HUES6 (cell line): ENCODE measurements at regions not wholly inside any gene's neighbourhood (a gene's known extent, or its start where the extent isn't known, plus 50 kb on each side); places are given as distances from the start of the nearest gene placed in this dataset.

ENCODE experiments used
- H3K27ac ChIP-seq: 2 replicates; pipeline ENCODE4 v1.7.0; 2013; ENCODE audit warnings: low read depth, mild to moderate bottlenecking, low read length, inconsistent platforms
- H3K27me3 ChIP-seq: 2 replicates; pipeline ENCODE4 v1.6.1; 2013; ENCODE audit warnings: low read length; ENCODE audit not compliant: control insufficient read depth, insufficient read depth
- H3K36me3 ChIP-seq: 2 replicates; pipeline ENCODE4 v1.6.1; 2013; ENCODE audit warnings: low read length; ENCODE audit not compliant: control insufficient read depth, insufficient read depth
- H3K4me1 ChIP-seq: 2 replicates; pipeline ENCODE4 v1.6.1; 2013; ENCODE audit warnings: low read length; ENCODE audit not compliant: control insufficient read depth, insufficient read depth
- H3K4me3 ChIP-seq: 2 replicates; pipeline ENCODE4 v1.5.1; 2013; ENCODE audit warnings: low read depth, low read length
- H3K9ac ChIP-seq: one replicate; pipeline ENCODE4 v1.6.1; 2013; ENCODE audit warnings: mild to moderate bottlenecking, low read length
- H3K9me3 ChIP-seq: 2 replicates; pipeline ENCODE4 v1.6.1; 2013; ENCODE audit warnings: low read depth, low read length; ENCODE audit not compliant: control insufficient read depth, insufficient read depth

DNA sequence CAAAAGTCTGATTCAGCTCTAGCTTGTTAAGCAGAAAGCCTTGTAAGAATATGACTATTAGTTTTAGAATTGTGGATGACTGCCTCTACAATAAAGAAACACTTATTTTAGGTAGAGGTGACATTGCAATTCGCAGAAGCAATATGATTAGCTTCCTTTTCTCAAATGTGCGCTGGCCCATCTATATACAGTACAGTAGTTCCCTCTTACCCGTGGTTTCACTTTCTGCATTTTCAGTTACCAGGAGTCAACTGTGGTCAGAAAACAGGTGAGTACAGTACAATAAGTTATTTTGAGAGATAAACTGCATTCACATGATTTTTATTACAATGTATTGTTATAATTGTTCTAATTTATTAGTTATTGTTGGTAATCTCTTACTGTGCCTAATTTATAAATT is 405.1 kb downstream of the GPD2 start:
- no peak overlapping the region for H3K27ac ChIP-seq
- no peaks in the 10 kb centered on the region for H3K36me3 ChIP-seq
- H3K4me3 ChIP-seq = no peak overlapping the region
- peaks cover 6% of the 10 kb centered on the region; the same call in 1 of the 2 replicates for H3K4me1 ChIP-seq
- H3K9me3 ChIP-seq = no peaks in the 10 kb centered on the region
- H3K27me3 ChIP-seq = no peaks in the 10 kb centered on the region
- no peak overlapping the region for H3K9ac ChIP-seq

DNA sequence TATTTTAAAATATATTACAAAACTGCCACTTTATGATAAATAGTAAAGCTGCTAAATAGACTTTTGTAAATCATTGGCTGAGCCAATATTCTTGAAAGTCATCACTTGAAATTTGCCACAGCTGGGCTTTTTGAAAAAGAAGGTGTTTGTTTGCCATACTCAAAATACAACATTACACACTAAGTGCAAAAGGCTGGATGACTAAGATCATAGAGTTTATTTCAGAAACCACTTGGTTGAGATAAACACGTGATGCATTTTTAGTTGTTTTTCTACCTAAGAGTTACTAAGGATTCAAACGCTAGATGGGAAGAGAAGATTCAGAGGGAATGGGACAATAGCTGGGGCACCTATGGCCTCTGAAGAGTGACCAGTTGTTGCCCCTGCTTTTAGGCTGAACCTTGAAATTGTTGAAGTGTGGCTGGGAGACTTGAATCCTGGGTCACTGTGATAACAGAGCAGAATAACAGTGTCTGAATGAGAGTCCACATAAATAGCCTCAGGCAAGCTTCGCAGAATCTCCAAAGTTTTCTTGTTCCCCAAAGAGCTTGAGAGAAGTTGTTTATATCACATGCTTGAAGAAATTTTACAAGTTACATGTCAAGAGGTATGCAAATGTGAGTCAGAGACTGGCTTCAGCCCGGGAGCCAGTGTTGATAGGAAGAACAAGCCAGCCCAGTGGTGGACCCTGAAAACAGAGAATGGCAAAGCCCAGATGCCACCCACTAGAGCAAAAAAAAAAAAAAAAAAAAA is 409.8 kb downstream of the GPD2 start:
- Histone ChIP-seq H3K27ac (no peak overlapping the region), H3K9me3 (no peaks in the 10 kb centered on the region), H3K4me1 (peaks cover 7% of the 10 kb centered on the region; the same call in 1 of the 2 replicates), H3K27me3 (no peaks in the 10 kb centered on the region), H3K4me3 (no peak overlapping the region), H3K9ac (no peak overlapping the region), H3K36me3 (no peaks in the 10 kb centered on the region)

DNA sequence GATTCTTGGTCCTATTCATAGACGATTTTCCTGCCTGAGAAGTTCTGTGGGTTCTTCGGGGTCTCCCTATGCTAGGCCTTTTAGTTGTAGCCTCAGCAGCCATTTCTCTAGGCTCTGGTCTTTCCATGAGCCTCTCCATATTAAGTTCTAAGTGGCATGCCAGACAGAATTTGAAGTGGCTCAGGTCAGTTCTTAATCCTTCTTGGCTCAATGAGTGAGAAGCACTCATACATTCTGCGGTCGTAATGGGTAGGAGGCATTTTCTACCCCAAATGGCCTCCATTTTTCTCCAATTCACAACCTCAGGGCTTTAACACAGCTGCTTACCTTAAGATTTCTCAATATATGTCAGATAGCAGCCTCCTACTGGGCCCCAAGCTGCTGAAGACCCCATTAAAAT is 405.3 kb upstream of the GALNT5 start:
- Histone ChIP-seq H3K4me1 (no peaks in the 10 kb centered on the region), H3K36me3 (no peaks in the 10 kb centered on the region), H3K27me3 (no peaks in the 10 kb centered on the region), H3K9me3 (no peaks in the 10 kb centered on the region), H3K9ac (no peak overlapping the region), H3K27ac (no peak overlapping the region), H3K4me3 (no peak overlapping the region)

- Histone ChIP-seq H3K4me3 (no peak overlapping the region), H3K27me3 (no peaks in the 10 kb centered on the region), H3K9me3 (no peaks in the 10 kb centered on the region)
Measured at GRCh38 chr2:156852681-156853080, 404.8 kb upstream of the GALNT5 start.

GRCh38 chr2:156864325-156864724 is 393.2 kb upstream of the GALNT5 start:
- Histone ChIP-seq H3K9ac (no peak overlapping the region), H3K27me3 (no peaks in the 10 kb centered on the region), H3K27ac (no peak overlapping the region), H3K4me1 (peaks cover 9% of the 10 kb centered on the region), H3K9me3 (no peaks in the 10 kb centered on the region), H3K36me3 (no peaks in the 10 kb centered on the region), H3K4me3 (no peak overlapping the region)

More at GRCh38 chr2:156852681-156853080, 404.8 kb upstream of the GALNT5 start:
- no peaks in the 10 kb centered on the region for H3K4me1 ChIP-seq
- H3K27ac ChIP-seq = no peak overlapping the region
- no peak overlapping the region for H3K9ac ChIP-seq
- no peaks in the 10 kb centered on the region for H3K36me3 ChIP-seq

GRCh38 chr2:156864753-156865152 is 392.8 kb upstream of the GALNT5 start:
- Histone ChIP-seq H3K27me3 (no peaks in the 10 kb centered on the region), H3K4me3 (no peak overlapping the region), H3K4me1 (peaks cover 9% of the 10 kb centered on the region), H3K36me3 (no peaks in the 10 kb centered on the region), H3K9ac (no peak overlapping the region), H3K9me3 (no peaks in the 10 kb centered on the region), H3K27ac (no peak overlapping the region)

- H3K4me1 ChIP-seq = peaks cover 4% of the 10 kb centered on the region; the same call in 1 of the 2 replicates
- H3K4me3 ChIP-seq = no peak overlapping the region
- no peak overlapping the region for H3K27ac ChIP-seq
- H3K36me3 ChIP-seq = no peaks in the 10 kb centered on the region
- H3K9ac ChIP-seq = no peak overlapping the region
- no peaks in the 10 kb centered on the region for H3K9me3 ChIP-seq
- H3K27me3 ChIP-seq = no peaks in the 10 kb centered on the region
Measured at GRCh38 chr2:156867201-156867600, 390.3 kb upstream of the GALNT5 start.

DNA sequence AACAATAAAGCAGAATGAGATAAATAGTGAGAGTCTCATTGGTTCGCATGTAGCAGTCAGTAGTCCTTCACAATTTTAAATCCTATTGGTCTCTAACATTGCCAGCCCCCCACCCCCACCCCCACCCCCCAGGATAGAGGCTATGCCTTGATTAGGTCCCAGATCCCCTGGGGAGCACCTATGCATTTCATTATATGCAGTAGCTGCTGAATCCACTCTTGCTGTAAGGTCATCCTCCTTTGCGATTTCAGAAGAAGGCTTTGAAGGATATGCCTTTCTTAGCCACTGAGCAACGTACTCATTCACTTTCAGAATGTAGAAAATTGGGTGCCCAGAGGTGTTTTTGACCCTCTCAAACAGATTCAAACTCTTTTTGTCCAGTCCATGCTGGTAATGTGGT is 382.8 kb upstream of the GALNT5 start:
- peaks cover 6% of the 10 kb centered on the region for H3K4me1 ChIP-seq
- H3K9ac ChIP-seq = no peak overlapping the region
- no peaks in the 10 kb centered on the region for H3K36me3 ChIP-seq
- H3K9me3 ChIP-seq = no peaks in the 10 kb centered on the region
- H3K27me3 ChIP-seq = no peaks in the 10 kb centered on the region; the same call in 1 of the 2 replicates
- no peak overlapping the region for H3K27ac ChIP-seq
- H3K4me3 ChIP-seq = no peak overlapping the region

- Histone ChIP-seq H3K36me3 (no peaks in the 10 kb centered on the region), H3K9ac (no peak overlapping the region), H3K4me3 (no peak overlapping the region), H3K4me1 (no peaks in the 10 kb centered on the region; the same call in 1 of the 2 replicates), H3K9me3 (no peaks in the 10 kb centered on the region), H3K27ac (no peak overlapping the region), H3K27me3 (no peaks in the 10 kb centered on the region)
Measured at GRCh38 chr2:156883804-156884203, 373.7 kb upstream of the GALNT5 start.

DNA sequence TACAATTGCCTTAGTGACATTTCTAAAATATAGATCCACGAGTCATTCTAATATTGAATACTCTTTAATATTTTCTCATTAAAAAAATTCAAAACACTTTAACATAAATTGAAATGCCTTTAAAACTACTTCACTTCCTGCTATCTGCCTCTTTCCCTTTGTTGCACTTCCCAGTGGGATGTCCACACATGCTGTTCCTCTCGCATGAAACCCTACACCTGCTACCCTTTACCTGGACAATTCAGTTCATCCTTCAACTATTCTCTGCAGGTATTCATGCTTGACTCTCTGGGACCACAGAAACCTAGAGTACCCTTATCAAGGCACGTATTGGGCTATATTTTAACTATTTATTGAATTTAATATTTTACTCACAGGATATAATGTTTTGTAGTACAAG is 373.3 kb upstream of the GALNT5 start:
- no peaks in the 10 kb centered on the region for H3K27me3 ChIP-seq
- H3K4me1 ChIP-seq = no peaks in the 10 kb centered on the region; the same call in 1 of the 2 replicates
- H3K9ac ChIP-seq = no peak overlapping the region
- H3K36me3 ChIP-seq = no peaks in the 10 kb centered on the region
- H3K27ac ChIP-seq = no peak overlapping the region
- H3K4me3 ChIP-seq = no peak overlapping the region
- H3K9me3 ChIP-seq = no peaks in the 10 kb centered on the region

DNA sequence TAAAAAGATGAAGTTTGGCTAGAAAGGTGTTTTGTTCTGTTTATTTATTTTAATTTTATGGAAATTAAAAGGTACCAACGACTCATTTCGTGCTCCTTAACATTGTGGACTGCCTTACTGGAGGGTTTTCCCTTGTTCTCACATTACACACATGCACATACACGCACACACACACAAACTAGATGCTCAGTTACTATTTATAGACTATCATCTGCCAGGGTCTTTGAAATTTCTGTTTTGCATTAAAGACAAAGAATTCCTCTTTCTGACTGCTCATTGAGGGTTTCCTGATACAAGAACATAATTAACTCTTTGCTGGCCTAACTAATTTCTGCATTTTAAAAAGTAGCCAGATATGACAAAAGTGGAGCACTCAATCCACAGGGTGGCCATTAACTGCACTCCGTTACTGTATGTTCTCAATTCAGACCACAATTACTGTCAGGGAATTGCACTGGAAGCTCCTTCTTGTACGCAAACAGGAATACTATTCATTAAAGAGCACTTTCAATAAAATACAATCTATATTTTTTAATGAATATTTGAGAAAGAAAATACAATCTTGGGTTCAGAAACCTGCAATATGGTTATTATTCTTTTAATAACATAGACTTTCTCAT is 366.9 kb upstream of the GALNT5 start:
- H3K4me1 ChIP-seq = peaks cover 27% of the 10 kb centered on the region
- no peaks in the 10 kb centered on the region for H3K27me3 ChIP-seq
- no peak overlapping the region for H3K27ac ChIP-seq
- H3K4me3 ChIP-seq = no peak overlapping the region
- no peaks in the 10 kb centered on the region for H3K9me3 ChIP-seq
- no peak overlapping the region for H3K9ac ChIP-seq
- no peaks in the 10 kb centered on the region for H3K36me3 ChIP-seq
